Thyroid gland (tissue), 4 donors: ENCODE measurements at regions not wholly inside any gene's neighbourhood (a gene's known extent, or its start where the extent isn't known, plus 50 kb on each side); places are given as distances from the start of the nearest gene placed in this dataset.

ENCODE experiments used
- DNase-seq, 2 donors: peaks; one replicate each; pipeline ENCODE4 v3.0.0-alpha.2; 2019
- H3K27ac ChIP-seq, 3 donors: fragments of 200-600 bp; sonication (generic); 1 replicate in 2 of 3; 2 replicates in 1 of 3; pipeline ENCODE4 v1.5.1; 2016 to 2019; ENCODE audit warnings: mild to moderate bottlenecking in 1 of 3, moderate library complexity in 1 of 3
- H3K27me3 ChIP-seq: fragments of 200-600 bp; sonication (generic); one replicate; pipeline ENCODE4 v1.5.1; 2019
- H3K36me3 ChIP-seq, 2 donors: fragments of 200-600 bp; sonication (generic); one replicate each; pipeline ENCODE4 v1.5.1; 2016 to 2019
- H3K4me1 ChIP-seq, 2 donors: fragments of 200-600 bp; sonication (generic); one replicate each; pipeline ENCODE4 v1.5.1; 2017 to 2019
- H3K4me3 ChIP-seq, 3 donors: fragments of 200-600 bp; sonication (generic); replicated peaks in 1 of 3; 1 replicate in 2 of 3; 2 replicates in 1 of 3; pipeline ENCODE4 v1.5.1; 2016; ENCODE audit warnings: mild to moderate bottlenecking in 1 of 3
- H3K9me3 ChIP-seq: fragments of 200-600 bp; sonication (generic); one replicate; pipeline ENCODE4 v1.5.1; 2017
- CTCF ChIP-seq, 6 experiments: fragments of 200-600 bp in 3 of 6; fragments of 450-650 bp in 3 of 6; sonication (generic) in 3 of 6; IDR thresholded peaks; one replicate each; pipeline ENCODE4 v1.5.1; 2016 to 2019; ENCODE audit warnings: antibody characterized with exemption in 6 of 6, mild to moderate bottlenecking in 2 of 6, inconsistent platforms in 1 of 6, moderate library complexity in 1 of 6
- POLR2A ChIP-seq, 2 donors: fragments of 450-650 bp; IDR thresholded peaks; one replicate each; pipeline ENCODE4 v1.6.1; 2017; ENCODE audit warnings: antibody characterized with exemption in 2 of 2, mild to moderate bottlenecking in 2 of 2, moderate library complexity in 1 of 2
- WGBS, 2 donors: methylation state at CpG; one replicate each; pipeline ENCODE4 v1.1.5; 2017; 5-methylcytosine and 5-hydroxymethylcytosine counted together
- intact Hi-C: fragments of 100-400 bp; cut with DNase I; formaldehyde crosslinking; loops from one replicate; pipeline ENCODE4 v1.15.1; 2023

- no peak for TF ChIP-seq CTCF (IDR thresholded peaks at IDR 0.05)
- TF ChIP-seq POLR2A (IDR thresholded peaks at IDR 0.05): no peak
- no peaks in the 10 kb centered on the region for H3K36me3 ChIP-seq
- no peaks in the 10 kb centered on the region for H3K9me3 ChIP-seq
- H3K27ac ChIP-seq: no peak overlapping the region
- intact Hi-C loops: no loop called here
- H3K4me3 ChIP-seq: no peak overlapping the region
- no peaks in the 10 kb centered on the region for H3K4me1 ChIP-seq
- H3K27me3 ChIP-seq: no peaks in the 10 kb centered on the region
- WGBS, 2 donors: 68 to 71% methylated on average over 4 of the region's 4 CpGs
- DNase-seq: no peak
Measured at GRCh38 chr18:27558388-27559155, 373.5 kb upstream of the CHST9 start.

DNA sequence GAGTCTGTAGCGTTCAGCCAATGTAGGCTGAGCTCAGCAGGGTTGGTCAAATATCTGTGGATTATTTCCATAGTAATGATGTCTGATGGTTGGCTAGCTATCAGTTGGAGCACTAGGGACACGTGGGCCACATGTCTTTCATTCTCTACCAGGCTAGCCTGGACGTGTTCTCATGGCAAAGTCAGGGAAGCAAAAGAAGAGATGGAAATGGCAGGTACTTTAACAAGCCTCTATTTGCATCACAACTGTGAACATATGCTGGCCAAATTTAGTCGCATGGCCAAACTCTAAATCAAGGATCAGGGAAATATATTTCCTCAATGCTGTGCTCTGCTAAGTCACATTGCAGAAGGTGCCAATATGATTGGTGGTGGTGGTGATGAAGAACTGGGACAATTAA is 371.6 kb upstream of the CHST9 start:
- no peak overlapping the region for H3K4me3 ChIP-seq
- H3K9me3 ChIP-seq: no peaks in the 10 kb centered on the region
- intact Hi-C loops: no loop called here
- no peak overlapping the region for H3K27ac ChIP-seq
- H3K27me3 ChIP-seq: no peaks in the 10 kb centered on the region
- 75 to 83% methylated on average over 4 of the region's 4 CpGs for WGBS, 2 donors
- DNase-seq: no peak
- TF ChIP-seq CTCF (IDR thresholded peaks at IDR 0.05) (no peak), POLR2A (IDR thresholded peaks at IDR 0.05) (no peak)
- H3K4me1 ChIP-seq: no peaks in the 10 kb centered on the region
- H3K36me3 ChIP-seq: no peaks in the 10 kb centered on the region

GRCh38 chr18:27549335-27550039 is 364.4 kb upstream of the CHST9 start:
- Histone ChIP-seq H3K4me1 (no peaks in the 10 kb centered on the region), H3K9me3 (no peaks in the 10 kb centered on the region), H3K27ac (no peak overlapping the region), H3K27me3 (no peaks in the 10 kb centered on the region), H3K4me3 (no peak overlapping the region), H3K36me3 (no peaks in the 10 kb centered on the region)
- DNase-seq: no peak
- 87 to 90% methylated on average over 6 of the region's 6 CpGs for WGBS, 2 donors
- intact Hi-C loops: no loop called here
- TF ChIP-seq CTCF (IDR thresholded peaks at IDR 0.05) (no peak), POLR2A (IDR thresholded peaks at IDR 0.05) (no peak)

- Histone ChIP-seq H3K4me1 (no peaks in the 10 kb centered on the region), H3K27me3 (no peaks in the 10 kb centered on the region), H3K4me3 (no peak overlapping the region), H3K27ac (no peak overlapping the region), H3K9me3 (no peaks in the 10 kb centered on the region), H3K36me3 (no peaks in the 10 kb centered on the region)
- TF ChIP-seq POLR2A (IDR thresholded peaks at IDR 0.05): no peak
- TF ChIP-seq CTCF (IDR thresholded peaks at IDR 0.05): no peak
- intact Hi-C loops: no loop called here
- 89 to 93% methylated on average over 3 of the region's 3 CpGs for WGBS, 2 donors
- DNase-seq: no peak
Measured at GRCh38 chr18:27546991-27547390, 361.9 kb upstream of the CHST9 start.

- intact Hi-C loops: no loop called here
- no peak for DNase-seq
- Histone ChIP-seq H3K9me3 (no peaks in the 10 kb centered on the region), H3K36me3 (no peaks in the 10 kb centered on the region), H3K27me3 (no peaks in the 10 kb centered on the region), H3K4me3 (no peak overlapping the region), H3K27ac (no peak overlapping the region), H3K4me1 (no peaks in the 10 kb centered on the region)
- TF ChIP-seq POLR2A (IDR thresholded peaks at IDR 0.05) (no peak), CTCF (IDR thresholded peaks at IDR 0.05) (no peak)
Measured at GRCh38 chr18:27544206-27544605, 359.1 kb upstream of the CHST9 start.
